Ascending aorta (tissue), 2 donors: ENCODE measurements at regions not wholly inside any gene's neighbourhood (a gene's known extent, or its start where the extent isn't known, plus 50 kb on each side); places are given as distances from the start of the nearest gene placed in this dataset.

Experiments used
- DNase-seq, 2 donors: peaks; one replicate each; pipeline ENCODE4 v3.0.0-alpha.2; 2019; ENCODE audit warnings: low spot score in 2 of 2
- H3K27ac ChIP-seq, 2 donors: fragments of 200-600 bp; sonication (generic); one replicate each; pipeline ENCODE4 v1.5.1; 2016 to 2017; ENCODE audit warnings: mild to moderate bottlenecking in 1 of 2
- H3K27me3 ChIP-seq: fragments of 200-600 bp; sonication (generic); one replicate; pipeline ENCODE4 v1.5.1; 2017
- H3K36me3 ChIP-seq, 2 donors: fragments of 200-600 bp; sonication (generic); one replicate each; pipeline ENCODE4 v1.5.1; 2016
- H3K4me1 ChIP-seq, 2 donors: fragments of 200-600 bp; sonication (generic); one replicate each; pipeline ENCODE4 v1.5.1; 2016 to 2017; ENCODE audit warnings: mild to moderate bottlenecking in 1 of 2
- H3K4me3 ChIP-seq, 2 donors: fragments of 200-600 bp; sonication (generic); one replicate each; pipeline ENCODE4 v1.5.1; 2016 to 2017; ENCODE audit warnings: mild to moderate bottlenecking in 1 of 2
- H3K9me3 ChIP-seq, 2 donors: fragments of 200-600 bp; sonication (generic); one replicate each; pipeline ENCODE4 v1.5.1; 2016
- intact Hi-C: fragments of 100-400 bp; cut with DNase I; formaldehyde crosslinking; loops from one replicate; pipeline ENCODE4 v1.15.1; 2023
- TF ChIP-seq, protein P1 (sequence below), 3 experiments: fragments of 200-600 bp in 2 of 3; fragments of 450-650 bp in 1 of 3; sonication (generic) in 2 of 3; IDR thresholded peaks; one replicate each; pipeline ENCODE4 v1.5.1; 2016 to 2019; ENCODE audit warnings: antibody characterized with exemption in 3 of 3, mild to moderate bottlenecking in 1 of 3, moderate library complexity in 1 of 3

DNA sequence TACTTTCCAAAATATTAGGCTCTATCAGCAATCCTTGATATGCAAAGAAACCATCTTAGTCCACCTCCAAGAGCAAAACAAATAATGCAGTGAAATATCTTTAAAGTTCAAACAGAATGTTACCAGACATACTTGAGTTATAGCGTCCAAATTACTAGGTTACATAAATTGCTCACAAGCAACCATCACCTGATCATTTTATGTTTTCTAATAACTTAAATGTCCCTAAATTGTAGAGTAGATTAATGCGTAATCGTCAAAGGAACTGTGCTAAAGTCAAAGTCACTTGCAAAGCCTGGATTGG, 350.6 kb upstream of the ARGLU1 start:
- no peaks in the 10 kb centered on the region for H3K9me3 ChIP-seq
- no peaks in the 10 kb centered on the region for H3K36me3 ChIP-seq
- peak overlapping the region; percentile 87 to 98 for H3K27ac ChIP-seq
- DNase-seq = no peak
- intact Hi-C loops = loop anchor here (1.0 to 5.0 kb wide), 8 partner anchors 63 to 382 kb away; partner anchors contain the start of gene ARGLU1
- H3K27me3 ChIP-seq = no peaks in the 10 kb centered on the region
- H3K4me1 ChIP-seq = peaks cover 5 to 18% of the 10 kb centered on the region in 2 donors
- peak overlapping the region; percentile 69 to 82 for H3K4me3 ChIP-seq
- TF ChIP-seq, protein P1, sequence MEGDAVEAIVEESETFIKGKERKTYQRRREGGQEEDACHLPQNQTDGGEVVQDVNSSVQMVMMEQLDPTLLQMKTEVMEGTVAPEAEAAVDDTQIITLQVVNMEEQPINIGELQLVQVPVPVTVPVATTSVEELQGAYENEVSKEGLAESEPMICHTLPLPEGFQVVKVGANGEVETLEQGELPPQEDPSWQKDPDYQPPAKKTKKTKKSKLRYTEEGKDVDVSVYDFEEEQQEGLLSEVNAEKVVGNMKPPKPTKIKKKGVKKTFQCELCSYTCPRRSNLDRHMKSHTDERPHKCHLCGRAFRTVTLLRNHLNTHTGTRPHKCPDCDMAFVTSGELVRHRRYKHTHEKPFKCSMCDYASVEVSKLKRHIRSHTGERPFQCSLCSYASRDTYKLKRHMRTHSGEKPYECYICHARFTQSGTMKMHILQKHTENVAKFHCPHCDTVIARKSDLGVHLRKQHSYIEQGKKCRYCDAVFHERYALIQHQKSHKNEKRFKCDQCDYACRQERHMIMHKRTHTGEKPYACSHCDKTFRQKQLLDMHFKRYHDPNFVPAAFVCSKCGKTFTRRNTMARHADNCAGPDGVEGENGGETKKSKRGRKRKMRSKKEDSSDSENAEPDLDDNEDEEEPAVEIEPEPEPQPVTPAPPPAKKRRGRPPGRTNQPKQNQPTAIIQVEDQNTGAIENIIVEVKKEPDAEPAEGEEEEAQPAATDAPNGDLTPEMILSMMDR (IDR thresholded peaks at IDR 0.05) = no peak

DNA sequence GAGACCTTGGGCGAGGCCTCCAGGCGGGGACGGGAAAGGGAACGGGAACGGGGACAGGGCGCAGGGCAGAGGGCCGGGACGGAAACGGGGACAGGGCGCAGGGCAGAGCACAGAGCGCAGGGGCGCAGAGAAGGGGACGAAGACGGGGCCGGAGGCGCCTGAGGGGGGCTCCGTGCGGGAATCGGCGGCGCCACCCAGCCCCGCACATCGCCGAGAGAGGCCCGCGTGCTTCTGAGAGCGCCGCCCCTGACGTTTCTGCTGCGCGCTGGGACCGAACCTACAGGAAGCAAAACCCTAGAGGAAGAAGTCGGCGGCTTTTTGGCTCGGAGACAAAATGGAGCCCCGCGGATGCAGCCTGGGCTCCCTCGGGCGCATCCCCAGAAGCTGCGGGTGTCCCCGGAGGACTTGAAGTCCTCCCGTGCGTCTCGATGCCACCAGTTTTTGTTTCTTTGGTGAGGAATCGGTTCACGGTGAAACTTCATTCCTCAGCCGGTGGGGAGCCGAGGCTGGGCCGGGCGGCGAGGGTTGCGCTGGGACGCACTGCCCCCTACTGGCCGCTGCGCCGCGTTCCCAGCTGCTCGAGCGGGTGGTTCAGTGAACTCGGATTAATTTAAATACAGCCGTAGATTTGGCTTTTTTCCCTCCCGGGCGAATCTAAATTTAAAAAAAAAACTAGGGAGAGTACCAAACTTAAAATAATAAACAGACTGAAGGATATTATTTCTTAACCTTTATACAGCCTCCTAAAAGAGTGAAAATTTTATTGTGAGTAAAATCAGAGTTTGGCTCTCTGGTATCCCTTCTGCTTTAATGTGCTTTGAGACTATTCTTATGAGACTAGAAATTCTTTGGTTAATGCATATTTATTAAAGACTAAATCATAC, 350.0 kb upstream of the ARGLU1 start:
- H3K4me1 ChIP-seq = peaks cover 5 to 18% of the 10 kb centered on the region in 2 donors
- intact Hi-C loops = loop anchor here (1.0 to 5.0 kb wide), 8 partner anchors 63 to 381 kb away; partner anchors contain the start of gene ARGLU1
- H3K9me3 ChIP-seq = no peaks in the 10 kb centered on the region
- peak in 1 of 2 donors; percentile 88 for DNase-seq
- peak overlapping the region; percentile 69 to 82 for H3K4me3 ChIP-seq
- no peaks in the 10 kb centered on the region for H3K36me3 ChIP-seq
- peak overlapping the region; percentile 87 to 98 for H3K27ac ChIP-seq
- TF ChIP-seq, protein P1 (IDR thresholded peaks at IDR 0.05) = peak; percentile 81 to 97 (median 94)
- H3K27me3 ChIP-seq = no peaks in the 10 kb centered on the region

DNA sequence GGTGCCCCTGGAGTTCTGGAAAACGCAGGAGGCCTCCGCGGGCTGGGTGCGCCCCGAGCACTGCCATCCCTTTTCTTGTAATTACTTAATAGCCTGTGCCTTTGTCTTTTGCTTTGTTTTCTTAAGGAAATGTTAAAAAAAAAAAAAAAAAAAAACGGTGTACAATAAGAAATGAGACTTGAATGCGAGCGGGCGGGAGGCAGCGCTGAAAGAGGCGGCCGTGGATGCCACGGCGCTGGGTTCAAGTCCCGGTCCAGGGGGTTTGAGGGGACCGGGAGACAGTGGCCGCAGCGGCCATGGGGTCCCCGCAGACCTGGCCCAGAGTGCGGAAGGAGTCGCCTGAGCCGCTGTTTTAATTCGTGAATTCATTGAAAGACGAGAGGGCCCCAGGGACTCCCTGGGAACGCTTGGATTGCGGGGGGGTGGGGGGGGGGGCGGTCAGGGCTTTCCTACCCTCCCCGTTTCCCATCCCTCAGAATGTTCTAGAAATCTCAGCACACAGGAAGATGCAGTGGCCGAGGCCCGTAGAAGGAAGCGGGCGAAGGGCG, 349.2 kb upstream of the ARGLU1 start:
- Histone ChIP-seq H3K27ac (peak overlapping the region; percentile 87 to 98), H3K4me1 (peaks cover 5 to 18% of the 10 kb centered on the region in 2 donors), H3K27me3 (no peaks in the 10 kb centered on the region), H3K4me3 (peak overlapping the region; percentile 69 to 82), H3K36me3 (no peaks in the 10 kb centered on the region), H3K9me3 (no peaks in the 10 kb centered on the region)
- TF ChIP-seq, protein P1 (IDR thresholded peaks at IDR 0.05) = no peak
- no peak for DNase-seq
- intact Hi-C loops = loop anchor here (5.0 kb wide), 3 partner anchors 120 to 295 kb away; no protein-coding TSS in a partner anchor

DNA sequence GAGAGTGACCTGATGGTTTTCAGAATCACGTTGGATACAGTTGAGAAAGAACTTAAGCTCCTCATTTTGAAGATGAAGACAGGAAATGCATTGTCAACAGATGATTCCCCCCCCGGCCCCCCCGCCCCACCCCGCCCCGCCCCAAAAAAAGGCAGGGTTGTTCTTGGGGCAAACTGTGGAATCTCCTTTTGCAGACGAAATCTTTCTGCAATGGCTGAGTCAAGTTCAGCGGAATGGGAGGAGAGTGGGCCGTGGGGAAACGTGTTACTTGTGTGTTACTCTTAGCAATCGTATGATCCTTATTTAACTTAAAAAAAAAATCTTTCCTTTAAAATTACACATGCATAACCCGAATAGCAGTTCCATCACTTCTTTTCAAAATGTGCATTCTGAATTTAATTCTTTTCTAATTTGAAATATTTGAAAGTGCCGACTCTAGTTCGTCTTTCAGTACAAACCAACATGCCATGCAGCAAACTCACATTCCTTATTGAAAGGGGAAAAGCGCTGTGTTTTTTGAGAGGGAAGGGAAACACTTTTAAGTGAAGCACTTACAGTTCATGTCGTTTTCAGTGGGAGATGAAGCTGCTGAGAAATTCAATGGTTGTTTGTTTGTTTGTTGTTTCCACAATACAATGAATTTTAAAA, 348.5 kb upstream of the ARGLU1 start:
- Histone ChIP-seq H3K36me3 (no peaks in the 10 kb centered on the region), H3K4me3 (peak overlapping the region in 1 of 2 donors; percentile 69), H3K4me1 (peaks cover 5 to 18% of the 10 kb centered on the region in 2 donors), H3K27me3 (no peaks in the 10 kb centered on the region), H3K9me3 (no peaks in the 10 kb centered on the region), H3K27ac (peak overlapping the region in 1 of 2 donors; percentile 98)
- intact Hi-C loops = loop anchor here (5.0 kb wide), 3 partner anchors 119 to 294 kb away; no protein-coding TSS in a partner anchor
- no peak for DNase-seq
- TF ChIP-seq, protein P1 (IDR thresholded peaks at IDR 0.05) = no peak

DNA sequence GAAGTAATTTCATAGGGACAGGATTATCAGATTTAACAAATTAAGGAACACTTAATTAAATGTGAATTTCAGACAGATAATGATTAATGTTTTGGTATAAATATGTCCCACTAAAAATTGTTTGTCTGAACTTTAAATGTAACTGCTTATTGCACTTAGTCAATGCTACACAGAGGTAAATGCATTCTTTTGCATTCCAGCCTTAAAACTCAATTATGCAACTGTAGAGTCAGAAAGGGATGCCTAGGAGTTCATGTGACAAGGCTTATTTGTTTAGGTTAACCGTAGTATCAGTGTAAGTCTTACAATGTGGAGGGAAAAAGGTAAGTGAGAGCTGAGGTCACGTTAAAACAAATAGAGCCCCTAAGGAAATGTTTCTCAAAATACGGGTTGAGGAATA, 347.2 kb upstream of the ARGLU1 start:
- H3K4me1 ChIP-seq = peaks cover 5 to 18% of the 10 kb centered on the region in 2 donors
- intact Hi-C loops = loop anchor here (5.0 kb wide), 3 partner anchors 118 to 293 kb away; no protein-coding TSS in a partner anchor
- no peak for DNase-seq
- no peaks in the 10 kb centered on the region for H3K27me3 ChIP-seq
- TF ChIP-seq, protein P1 (IDR thresholded peaks at IDR 0.05) = no peak
- H3K9me3 ChIP-seq = no peaks in the 10 kb centered on the region
- H3K36me3 ChIP-seq = no peaks in the 10 kb centered on the region
- no peak overlapping the region for H3K4me3 ChIP-seq
- no peak overlapping the region for H3K27ac ChIP-seq
